GM19467 (cell line): ENCODE measurements at regions not wholly inside any gene's neighbourhood (a gene's known extent, or its start where the extent isn't known, plus 50 kb on each side); places are given as distances from the start of the nearest gene placed in this dataset.
"Not testable (repeated sequence)": the region's sequence is repeated elsewhere in the genome, so short reads cannot be mapped to it uniquely, and the experiment has no call there.

Source experiments
- ATAC-seq: cut with Tn5 transposase; IDR thresholded peaks from one replicate; pipeline ENCODE4 v1.9.1; 2021; ENCODE audit warnings: mild to moderate bottlenecking, moderate library complexity; ENCODE audit not compliant: unreplicated experiment

- no peak for ATAC-seq
Observed at GRCh38 chr22:49405590-49405989, 422.1 kb downstream of the BRD1 start.

GRCh38 chr22:49404576-49405241 lies 423.0 kb downstream of the BRD1 start:
- no peak for ATAC-seq

- ATAC-seq = no peak
Observed at GRCh38 chr22:49404020-49404419, 423.7 kb downstream of the BRD1 start.

GRCh38 chr22:49403102-49403501 lies 424.6 kb downstream of the BRD1 start:
- ATAC-seq = no peak

GRCh38 chr22:49402169-49402568 lies 425.5 kb downstream of the BRD1 start:
- ATAC-seq = no peak

- ATAC-seq = no peak
Observed at GRCh38 chr22:49400941-49401598, 426.6 kb downstream of the BRD1 start.

GRCh38 chr22:49400136-49400940 lies 427.3 kb downstream of the BRD1 start:
- ATAC-seq = no peak

GRCh38 chr22:49398646-49399045 lies 429.0 kb downstream of the BRD1 start:
- no peak for ATAC-seq

- ATAC-seq = no peak
Observed at GRCh38 chr22:49398115-49398514, 429.6 kb downstream of the BRD1 start.

GRCh38 chr22:49396817-49397216 lies 430.9 kb downstream of the BRD1 start:
- ATAC-seq = no peak

GRCh38 chr22:49395617-49396016 lies 432.1 kb downstream of the BRD1 start:
- no peak for ATAC-seq

- ATAC-seq = not testable (repeated sequence)
Observed at GRCh38 chr22:49395062-49395461, 432.6 kb downstream of the BRD1 start.

GRCh38 chr22:49394116-49394785 lies 433.4 kb downstream of the BRD1 start:
- ATAC-seq = no peak

- ATAC-seq = no peak
Observed at GRCh38 chr22:49393526-49393925, 434.1 kb downstream of the BRD1 start.

- no peak for ATAC-seq
Observed at GRCh38 chr22:49392841-49393510, 434.7 kb downstream of the BRD1 start.

- ATAC-seq = no peak
Observed at GRCh38 chr22:49392247-49392646, 435.4 kb downstream of the BRD1 start.

GRCh38 chr22:49391436-49391835 lies 436.2 kb downstream of the BRD1 start:
- no peak for ATAC-seq

GRCh38 chr22:49390954-49391353 lies 436.7 kb downstream of the BRD1 start:
- ATAC-seq = no peak

GRCh38 chr22:49383909-49384308 lies 443.8 kb downstream of the BRD1 start:
- ATAC-seq = not testable (repeated sequence)

GRCh38 chr22:49382451-49382735 lies 445.3 kb downstream of the BRD1 start:
- no peak for ATAC-seq
